K562 (cell line): ENCODE measurements at regions not wholly inside any gene's neighbourhood (a gene's known extent, or its start where the extent isn't known, plus 50 kb on each side); places are given as distances from the start of the nearest gene placed in this dataset.

Experiments used
- ATAC-seq: fragments of 200-7000 bp; cut with Tn5 transposase; 3 replicates; pipeline ENCODE4 v1.9.1; 2020; ENCODE audit warnings: moderate library complexity
- BruUV-seq: library from RNA; stranded (reverse); fragments of 400-500 nt; replicated peaks from 2 replicates; lab custom pipeline; 2021; lab: Mats Ljungman, UMichigan
- CTCF ChIA-PET: fragments of 300-600 bp; formaldehyde crosslinking; extraction: SDS; loops from one replicate; lab custom pipeline; 2021; ENCODE audit warnings: low intra/inter-chr PET ratio; lab: Yijun Ruan, JAX
- POLR2A ChIA-PET: fragments of 300-600, 350-650 bp; sonication (Branson Sonifier 250); formaldehyde crosslinking; extraction: SDS; loops from one replicate; lab custom pipeline; 2021; ENCODE audit warnings: antibody characterized with exemption, inconsistent platforms; lab: Yijun Ruan, JAX
- DNase-seq, 4 experiments: peaks; one replicate each; pipeline versions ENCODE4 v3.0.0 to v3.0.0-alpha.2; 2011 to 2018; ENCODE audit warnings: low spot score in 3 of 4, mixed read lengths in 3 of 4; ENCODE audit errors: extremely low read depth in 1 of 4
- FAIRE-seq: peaks from 2 replicates; lab custom pipeline; 2011; peaks lifted over from hg19 to GRCh38; lab: Jason Lieb, UNC
- H2AFZ ChIP-seq: 2 replicates; pipeline ENCODE4 v1.6.0; 2011; ENCODE audit warnings: low read depth, low read length, control low read depth, inconsistent platforms
- H3K27ac ChIP-seq: fragments of 200-600 bp; 3 replicates; pipeline ENCODE4 v1.8.0; 2011; ENCODE audit warnings: low read depth, mild to moderate bottlenecking, control low read depth, inconsistent platforms, low read length, moderate library complexity, mixed read lengths; ENCODE audit errors: extremely low read depth
- H3K27me3 ChIP-seq, 2 experiments: fragments of 300-600 bp in 1 of 2; 2 replicates in 1 of 2; 3 replicates in 1 of 2; pipeline versions ENCODE4 v1.6.0 to v1.8.0; 2011; ENCODE audit warnings: inconsistent platforms in 2 of 2, low read length in 2 of 2, mild to moderate bottlenecking in 1 of 2, mixed read lengths in 1 of 2, moderate library complexity in 1 of 2; ENCODE audit not compliant: control insufficient read depth in 2 of 2, insufficient read depth in 2 of 2
- H3K36me3 ChIP-seq: fragments of 300-600 bp; 3 replicates; pipeline ENCODE4 v1.8.0; 2011; ENCODE audit warnings: mild to moderate bottlenecking, low read length, inconsistent platforms; ENCODE audit not compliant: control insufficient read depth, insufficient read depth
- H3K4me1 ChIP-seq, 2 experiments: fragments of 200-600 bp in 1 of 2; replicated peaks in 1 of 2; 2 replicates in 1 of 2; 3 replicates in 1 of 2; pipeline versions ENCODE4 v1.5.1 to v1.8.0; 2011; ENCODE audit warnings: inconsistent platforms in 2 of 2, low read length in 2 of 2, mild to moderate bottlenecking in 1 of 2, mixed read lengths in 1 of 2, moderate library complexity in 1 of 2; ENCODE audit not compliant: control insufficient read depth in 2 of 2, insufficient read depth in 2 of 2
- H3K4me2 ChIP-seq: 2 replicates; pipeline ENCODE4 v1.6.1; 2011; ENCODE audit warnings: low read length, control low read depth, inconsistent platforms, mixed read lengths; ENCODE audit not compliant: insufficient read depth
- H3K4me3 ChIP-seq: fragments of 200-600 bp; sonication (generic), shearing (Covaris generic); 2 replicates; pipeline ENCODE4 v1.5.1; 2016; ENCODE audit warnings: control low read depth, inconsistent platforms
- H3K79me2 ChIP-seq: fragments of 200-600 bp; 3 replicates; pipeline ENCODE4 v1.8.0; 2011; ENCODE audit warnings: low read length, inconsistent platforms; ENCODE audit not compliant: control insufficient read depth, insufficient read depth
- H3K9ac ChIP-seq, 2 experiments: 2 replicates each; pipeline versions ENCODE4 v1.6.0 to v1.6.1; 2011; ENCODE audit warnings: low read depth in 2 of 2, low read length in 2 of 2, control low read depth in 1 of 2, inconsistent platforms in 1 of 2, mild to moderate bottlenecking in 1 of 2, mixed read lengths in 1 of 2; ENCODE audit not compliant: insufficient read depth in 1 of 2
- H3K9me1 ChIP-seq: one replicate; pipeline ENCODE4 v1.6.0; 2011; ENCODE audit warnings: inconsistent platforms, mild to moderate bottlenecking, low read length, moderate library complexity; ENCODE audit not compliant: control insufficient read depth, insufficient read depth
- H3K9me3 ChIP-seq: replicated peaks from 2 replicates; pipeline ENCODE4 v1.5.1; 2011; ENCODE audit warnings: low read depth, low read length, inconsistent platforms; ENCODE audit not compliant: control insufficient read depth, insufficient read depth
- H4K20me1 ChIP-seq: replicated peaks from 2 replicates; pipeline ENCODE4 v1.6.1; 2011; ENCODE audit warnings: low read length, inconsistent platforms, mixed read lengths; ENCODE audit not compliant: control insufficient read depth, insufficient read depth
- ARID2 ChIP-seq: fragments of 450-650 bp; IDR thresholded peaks from 2 replicates; pipeline ENCODE4 v1.6.1; 2017; ENCODE audit warnings: antibody characterized with exemption, mild to moderate bottlenecking
- FOXA3 ChIP-seq, 2 experiments: fragments of 450-650 bp in 1 of 2; sonication (generic) in 1 of 2; formaldehyde crosslinking; IDR thresholded peaks in 1 of 2; conservative IDR thresholded peaks in 1 of 2; 2 replicates each; pipeline versions ENCODE4 v1.4.0 to v1.8.0; 2020 to 2022; ENCODE audit warnings: mild to moderate bottlenecking in 2 of 2, missing genetic modification reagents in 1 of 2
- POLR2H ChIP-seq: IDR thresholded peaks from 2 replicates; pipeline ENCODE4 v1.6.1; 2016; ENCODE audit warnings: missing genetic modification characterization, low read depth, mild to moderate bottlenecking, control low read depth, missing compliant biosample characterization, moderate library complexity
- TRIM28 ChIP-seq: fragments of 450-650 bp; IDR thresholded peaks from 2 replicates; pipeline ENCODE4 v1.6.1; 2017
- ZNF589 ChIP-seq: fragments of 200-800 bp; sonication (Bioruptor generic); IDR thresholded peaks from 2 replicates; pipeline ENCODE4 v1.6.1; 2016; ENCODE audit warnings: low read depth, missing genetic modification characterization, missing compliant biosample characterization
- WGBS: fragments of 100-300 bp; shearing (Covaris generic); methylation state at CpG from one replicate; pipeline ENCODE4 v1.1.6; 2016; ENCODE audit warnings: low coverage, mixed read lengths; ENCODE audit not compliant: insufficient coverage; ENCODE audit errors: missing lambda C conversion rate; 5-methylcytosine and 5-hydroxymethylcytosine counted together
- in situ Hi-C: fragments of 300-500 bp; cut with MboI; formaldehyde crosslinking; loops from 4 replicates; pipeline ENCODE4 v1.15.0; 2018; ENCODE audit warnings: inconsistent platforms, mixed read lengths
- intact Hi-C: fragments of 100-400 bp; cut with micrococcal nuclease; formaldehyde crosslinking; loops from 2 replicates; pipeline ENCODE4 v1.14.2; 2022

DNA sequence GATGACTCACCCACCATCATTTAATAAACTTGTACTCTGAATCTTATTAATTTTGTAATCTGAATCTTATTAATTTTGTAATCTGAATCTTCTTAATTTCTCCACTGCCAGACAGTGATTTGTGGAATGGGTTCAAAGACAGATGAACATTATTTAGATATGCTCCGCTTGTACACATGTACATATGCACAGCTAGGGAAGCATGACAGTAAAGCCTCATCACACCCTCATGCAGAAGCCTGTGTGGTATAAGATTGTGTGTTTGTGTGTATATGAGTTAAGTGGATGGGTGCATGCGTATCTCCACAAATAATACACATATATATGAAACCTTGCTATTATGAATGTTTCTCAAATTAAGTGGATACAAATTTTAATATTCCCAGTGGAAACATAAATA is 318.5 kb upstream of the SFRP2 start:
- H3K79me2 ChIP-seq = no peaks in the 10 kb centered on the region
- FAIRE-seq (no peak), ATAC-seq (no peak), DNase-seq (no peak)
- H3K4me2 ChIP-seq = no peak overlapping the region
- no peaks in the 10 kb centered on the region for H3K27me3 ChIP-seq
- H3K4me3 ChIP-seq = no peak overlapping the region
- no peak overlapping the region for H3K27ac ChIP-seq
- no peaks in the 10 kb centered on the region for H3K9me3 ChIP-seq
- H3K4me1 ChIP-seq = no peaks in the 10 kb centered on the region
- BruUV-seq = no TSS peak
- WGBS = 4% methylated on average over 2 of the region's 2 CpGs
- ChIA-PET CTCF (no interaction called here), POLR2A (no interaction called here)
- intact Hi-C loops = no loop called here
- no peaks in the 10 kb centered on the region for H3K36me3 ChIP-seq
- in situ Hi-C loops = no loop called here
- no peaks in the 10 kb centered on the region for H4K20me1 ChIP-seq
- no peaks in the 10 kb centered on the region for H3K9me1 ChIP-seq
- H3K9ac ChIP-seq = no peak overlapping the region
- no peak for TF ChIP-seq ARID2
- H2AFZ ChIP-seq = no peak overlapping the region

DNA sequence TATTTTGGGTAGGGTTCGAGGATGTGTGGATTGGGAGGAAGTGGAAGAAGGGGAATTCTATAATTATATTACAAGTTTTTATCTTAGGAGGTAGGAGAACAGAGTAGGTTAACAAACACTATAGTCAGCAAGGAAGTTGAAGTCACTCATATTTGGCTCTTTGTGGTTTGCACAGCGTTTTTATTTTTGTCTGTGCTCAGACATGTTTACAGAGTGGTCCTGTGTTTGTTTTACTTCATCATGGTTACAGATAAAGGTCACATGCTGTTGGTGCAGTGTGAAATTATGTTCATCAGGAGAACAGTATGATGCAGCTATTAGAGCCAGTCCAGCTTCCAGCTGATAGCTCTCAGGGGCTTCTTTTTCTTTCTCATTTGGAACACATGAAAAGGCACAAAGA is 299.9 kb upstream of the SFRP2 start:
- BruUV-seq = no TSS peak
- Histone ChIP-seq H3K27ac (no peak overlapping the region), H3K4me1 (no peaks in the 10 kb centered on the region), H3K79me2 (no peaks in the 10 kb centered on the region), H2AFZ (no peak overlapping the region), H3K4me3 (no peak overlapping the region), H3K27me3 (no peaks in the 10 kb centered on the region), H4K20me1 (no peaks in the 10 kb centered on the region), H3K9me3 (no peaks in the 10 kb centered on the region), H3K36me3 (no peaks in the 10 kb centered on the region)
- 0% methylated on average over 2 of the region's 2 CpGs for WGBS
- in situ Hi-C loops = no loop called here
- ATAC-seq (no peak), FAIRE-seq (no peak), DNase-seq (no peak)
- CTCF ChIA-PET = no interaction called here
- intact Hi-C loops = no loop called here
- no peak for TF ChIP-seq POLR2H
- no peak for TF ChIP-seq ZNF589
- no peak for TF ChIP-seq TRIM28
- TF ChIP-seq FOXA3 (CRISPR knock-in tag; conservative IDR thresholded peaks at IDR 0.05 in 1 of 2, IDR thresholded peaks at IDR 0.05 in 1 of 2) = peak in 1 of 2 experiments; percentile 70; a peak in 2 of 4 replicates
- TF ChIP-seq, all 486 proteins: peak for 1
- no peak overlapping the region for H3K4me2 ChIP-seq
- no peak overlapping the region for H3K9ac ChIP-seq
- POLR2A ChIA-PET = no interaction called here
- no peaks in the 10 kb centered on the region for H3K9me1 ChIP-seq
